ENCODE measurements at regions not wholly inside any gene's neighbourhood (a gene's known extent, or its start where the extent isn't known, plus 50 kb on each side); places are given as distances from the start of the nearest gene placed in this dataset.
A peak's percentile ranks its signal among the peaks of the same experiment; 100 is the strongest.

GRCh38 chr14:71749613-71750238 is 182.5 kb upstream of the RGS6 start:
- dilution Hi-C loops (cut with HindIII; ENCODE audit: low sequenced_read_pairs, unreplicated experiment), result no loop called here
- ChIA-PET POLR2A (ENCODE audit: unreplicated experiment) (no interaction called here), CTCF (no interaction called here)
- Histone ChIP-seq H2BK15ac (ENCODE audit: low read depth, low read length) (peak overlapping the region; percentile 48; the same call in 1 of the 3 replicates), H4K20me1 (ENCODE audit: insufficient read depth, low read length) (no peaks in the 10 kb centered on the region), H3K27me3 (ENCODE audit: control insufficient read depth, insufficient read depth, low read length) (no peaks in the 10 kb centered on the region), H4K8ac (ENCODE audit: low read depth in 2 of 2, low read length in 2 of 2) (peak overlapping the region in 1 of 2 experiments; percentile 29; a peak in 1 of 4 replicates), H2BK120ac (ENCODE audit: low read depth, low read length) (0 out of 2 replicates have a peak overlapping the region, but pooled peaks have one; percentile 12), H3K36me3 (ENCODE audit: control insufficient read depth, insufficient read depth, low read length) (no peaks in the 10 kb centered on the region), H3K4ac (ENCODE audit: low read depth, low read length) (no peak overlapping the region; the same call in 1 of the 2 replicates), H3K4me2 (ENCODE audit: low read depth, low read length) (no peak overlapping the region), H2AFZ (replicated peaks; ENCODE audit: low read length, poor library complexity) (peak overlapping the region; percentile 54), H3K4me1 (ENCODE audit: control insufficient read depth, insufficient read depth, low read length) (peaks cover 3% of the 10 kb centered on the region; the same call in 1 of the 2 replicates), H2BK5ac (ENCODE audit: low read depth, low read length, poor library complexity, severe bottlenecking) (no peak overlapping the region), H2AK9ac (replicated peaks; ENCODE audit: low read depth, low read length, poor library complexity) (no peak overlapping the region), H3K4me3 (ENCODE audit: insufficient read depth, low read depth, low read length) (no peak overlapping the region), H2BK20ac (ENCODE audit: low read depth, low read length) (no peak overlapping the region; the same call in 1 of the 2 replicates), H3K23ac (ENCODE audit: low read depth, low read length) (no peak overlapping the region), H3K79me1 (ENCODE audit: low read depth in 1 of 2, low read length in 2 of 2) (no peaks in the 10 kb centered on the region), H4K5ac (ENCODE audit: low read depth, low read length) (no peak overlapping the region), H3K18ac (ENCODE audit: low read depth, low read length) (no peak overlapping the region), H3K14ac (replicated peaks; ENCODE audit: low read depth, low read length) (peak overlapping the region; percentile 42; the same call in 1 of the 2 replicates), H3K9me1 (ENCODE audit: insufficient read depth, low read length) (no peaks in the 10 kb centered on the region; the same call in 1 of the 2 replicates), H3K9me3 (ENCODE audit: control insufficient read depth, insufficient read depth, low read length) (peaks cover 17% of the 10 kb centered on the region), H2AK5ac (ENCODE audit: low read depth, low read length) (peak overlapping the region; percentile 69; the same call in 1 of the 2 replicates), H3K27ac (ENCODE audit: insufficient read depth, low read length) (no peak overlapping the region), H3K56ac (ENCODE audit: extremely low read depth, insufficient read depth, low read length) (no peak overlapping the region), H4K91ac (ENCODE audit: insufficient read depth, low read depth, low read length) (no peak overlapping the region; the same call in 1 of the 2 replicates), H3K9ac (ENCODE audit: low read depth, low read length) (no peak overlapping the region)
- intact Hi-C loops (cut with micrococcal nuclease), result loop anchor here (5.0 to 10.0 kb wide), 2 partner anchors 777 to 935 kb away; no protein-coding TSS in a partner anchor
- no peak for ATAC-seq (ENCODE audit: low read depth)
- TF ChIP-seq RCOR1 (IDR thresholded peaks at IDR 0.05; ENCODE audit: insufficient replicate concordance, low read length) (no peak), MAZ (IDR thresholded peaks at IDR 0.05; ENCODE audit: borderline replicate concordance, low read depth, low read length) (no peak), RAD21 (IDR thresholded peaks at IDR 0.05; ENCODE audit: low read length) (no peak), MXI1 (IDR thresholded peaks at IDR 0.05; ENCODE audit: borderline replicate concordance, low read depth, low read length) (no peak), POLR2A (IDR thresholded peaks at IDR 0.05; ENCODE audit: low read depth, low read length) (no peak), RFX5 (IDR thresholded peaks at IDR 0.05; ENCODE audit: low read depth, low read length) (no peak), CEBPB (IDR thresholded peaks at IDR 0.05; ENCODE audit: low read depth, low read length) (no peak), MAFK (IDR thresholded peaks at IDR 0.05; ENCODE audit: low read depth, low read length) (no peak)
- TF ChIP-seq, protein P1, sequence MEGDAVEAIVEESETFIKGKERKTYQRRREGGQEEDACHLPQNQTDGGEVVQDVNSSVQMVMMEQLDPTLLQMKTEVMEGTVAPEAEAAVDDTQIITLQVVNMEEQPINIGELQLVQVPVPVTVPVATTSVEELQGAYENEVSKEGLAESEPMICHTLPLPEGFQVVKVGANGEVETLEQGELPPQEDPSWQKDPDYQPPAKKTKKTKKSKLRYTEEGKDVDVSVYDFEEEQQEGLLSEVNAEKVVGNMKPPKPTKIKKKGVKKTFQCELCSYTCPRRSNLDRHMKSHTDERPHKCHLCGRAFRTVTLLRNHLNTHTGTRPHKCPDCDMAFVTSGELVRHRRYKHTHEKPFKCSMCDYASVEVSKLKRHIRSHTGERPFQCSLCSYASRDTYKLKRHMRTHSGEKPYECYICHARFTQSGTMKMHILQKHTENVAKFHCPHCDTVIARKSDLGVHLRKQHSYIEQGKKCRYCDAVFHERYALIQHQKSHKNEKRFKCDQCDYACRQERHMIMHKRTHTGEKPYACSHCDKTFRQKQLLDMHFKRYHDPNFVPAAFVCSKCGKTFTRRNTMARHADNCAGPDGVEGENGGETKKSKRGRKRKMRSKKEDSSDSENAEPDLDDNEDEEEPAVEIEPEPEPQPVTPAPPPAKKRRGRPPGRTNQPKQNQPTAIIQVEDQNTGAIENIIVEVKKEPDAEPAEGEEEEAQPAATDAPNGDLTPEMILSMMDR (conservative IDR thresholded peaks at IDR 0.05; ENCODE audit: low read depth, low read length), result no peak
- no peak for DNase-seq
- no TSS peak for BruUV-seq (replicated peaks)
- no CpG with 5 or more reads among the region's 8 CpGs for WGBS, 2 experiments (ENCODE audit: extremely low coverage in 2 of 2, insufficient read length in 1 of 2)
- in situ Hi-C loops (cut with MboI; ENCODE audit: low sequenced_read_pairs), result loop anchor here (5.0 kb wide), 1 partner anchor 612 kb away; no protein-coding TSS in a partner anchor
